ENCODE measurements at regions not wholly inside any gene's neighbourhood (a gene's known extent, or its start where the extent isn't known, plus 50 kb on each side); places are given as distances from the start of the nearest gene placed in this dataset.
A peak's percentile ranks its signal among the peaks of the same experiment; 100 is the strongest.
"Not testable (repeated sequence)": the region's sequence is repeated elsewhere in the genome, so short reads cannot be mapped to it uniquely, and the experiment has no call there.

GRCh38 chr11:33527738-33528137, 172.9 kb downstream of the C11orf91 start:
- DNase-seq (ENCODE audit: low read depth), result not testable (repeated sequence)

- no peak for DNase-seq (ENCODE audit: low read depth)
These were observed 174.8 kb downstream of the C11orf91 start for GRCh38 chr11:33525789-33526188.

GRCh38 chr11:33521384-33521783, 179.2 kb downstream of the C11orf91 start:
- no peak for DNase-seq (ENCODE audit: low read depth)

GRCh38 chr11:33520112-33520511, 180.5 kb downstream of the C11orf91 start:
- DNase-seq (ENCODE audit: low read depth), result no peak

- DNase-seq (ENCODE audit: low read depth), result peak; percentile 19
These were observed 185.3 kb downstream of the C11orf91 start for GRCh38 chr11:33515347-33515746.

- no peak for DNase-seq (ENCODE audit: low read depth)
These were observed 186.3 kb downstream of the C11orf91 start for GRCh38 chr11:33514079-33514925.

GRCh38 chr11:33509632-33510031, 191.0 kb downstream of the C11orf91 start:
- DNase-seq (ENCODE audit: low read depth), result no peak

- peak; percentile 26 for DNase-seq (ENCODE audit: low read depth)
These were observed 192.7 kb downstream of the C11orf91 start for GRCh38 chr11:33507967-33508366.

GRCh38 chr11:33507356-33507755, 193.3 kb downstream of the C11orf91 start:
- no peak for DNase-seq (ENCODE audit: low read depth)

- no peak for DNase-seq (ENCODE audit: low read depth)
These were observed 195.5 kb downstream of the C11orf91 start for GRCh38 chr11:33505093-33505492.

- DNase-seq (ENCODE audit: low read depth), result peak; percentile 42
These were observed 199.7 kb downstream of the C11orf91 start for GRCh38 chr11:33500861-33501479.

GRCh38 chr11:33500332-33500731, 200.3 kb downstream of the C11orf91 start:
- DNase-seq (ENCODE audit: low read depth), result no peak

GRCh38 chr11:33492596-33492995, 208.0 kb downstream of the C11orf91 start:
- no peak for DNase-seq (ENCODE audit: low read depth)

- DNase-seq (ENCODE audit: low read depth), result no peak
These were observed 209.7 kb downstream of the C11orf91 start for GRCh38 chr11:33490842-33491370.

GRCh38 chr11:33488971-33489370, 211.7 kb downstream of the C11orf91 start:
- no peak for DNase-seq (ENCODE audit: low read depth)

- DNase-seq (ENCODE audit: low read depth), result no peak
These were observed 220.0 kb downstream of the C11orf91 start for GRCh38 chr11:33480626-33481025.

GRCh38 chr11:33479231-33479630, 221.4 kb downstream of the C11orf91 start:
- DNase-seq (ENCODE audit: low read depth), result no peak

GRCh38 chr11:33478111-33478573, 221.0 kb downstream of the HIPK3 start:
- DNase-seq (ENCODE audit: low read depth), result no peak

- no peak for DNase-seq (ENCODE audit: low read depth)
These were observed 219.9 kb downstream of the HIPK3 start for GRCh38 chr11:33476945-33477606.

GRCh38 chr11:33475993-33476392, 218.8 kb downstream of the HIPK3 start:
- peak; percentile 34 for DNase-seq (ENCODE audit: low read depth)

- no peak for DNase-seq (ENCODE audit: low read depth)
These were observed 217.7 kb downstream of the HIPK3 start for GRCh38 chr11:33474866-33475265.

GRCh38 chr11:33471541-33471940, 214.4 kb downstream of the HIPK3 start:
- DNase-seq (ENCODE audit: low read depth), result no peak
